Renal cortical epithelial cell (primary cell): ENCODE measurements at regions not wholly inside any gene's neighbourhood (a gene's known extent, or its start where the extent isn't known, plus 50 kb on each side); places are given as distances from the start of the nearest gene placed in this dataset.
"Not testable (repeated sequence)": the region's sequence is repeated elsewhere in the genome, so short reads cannot be mapped to it uniquely, and the experiment has no call there.

ENCODE experiments used
- DNase-seq: peaks from one replicate; pipeline ENCODE4 v3.0.0-alpha.2; 2011; ENCODE audit warnings: low read depth

DNA sequence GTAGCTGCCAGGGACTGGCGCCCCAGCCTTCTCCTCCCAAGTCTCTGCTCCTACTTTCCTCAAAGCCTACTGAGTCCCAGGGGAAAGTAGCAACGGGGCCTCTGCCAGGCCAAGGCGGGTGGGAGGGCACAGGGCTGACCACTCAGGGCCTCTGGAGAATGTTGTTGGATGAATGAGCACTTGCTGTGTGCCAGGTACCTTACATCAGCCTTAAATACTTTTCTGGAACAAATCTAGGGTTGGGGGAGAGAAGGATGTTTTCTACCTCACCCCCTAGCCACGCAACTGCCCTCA is 119.3 kb upstream of the ZBTB40 start:
- no peak for DNase-seq

DNA sequence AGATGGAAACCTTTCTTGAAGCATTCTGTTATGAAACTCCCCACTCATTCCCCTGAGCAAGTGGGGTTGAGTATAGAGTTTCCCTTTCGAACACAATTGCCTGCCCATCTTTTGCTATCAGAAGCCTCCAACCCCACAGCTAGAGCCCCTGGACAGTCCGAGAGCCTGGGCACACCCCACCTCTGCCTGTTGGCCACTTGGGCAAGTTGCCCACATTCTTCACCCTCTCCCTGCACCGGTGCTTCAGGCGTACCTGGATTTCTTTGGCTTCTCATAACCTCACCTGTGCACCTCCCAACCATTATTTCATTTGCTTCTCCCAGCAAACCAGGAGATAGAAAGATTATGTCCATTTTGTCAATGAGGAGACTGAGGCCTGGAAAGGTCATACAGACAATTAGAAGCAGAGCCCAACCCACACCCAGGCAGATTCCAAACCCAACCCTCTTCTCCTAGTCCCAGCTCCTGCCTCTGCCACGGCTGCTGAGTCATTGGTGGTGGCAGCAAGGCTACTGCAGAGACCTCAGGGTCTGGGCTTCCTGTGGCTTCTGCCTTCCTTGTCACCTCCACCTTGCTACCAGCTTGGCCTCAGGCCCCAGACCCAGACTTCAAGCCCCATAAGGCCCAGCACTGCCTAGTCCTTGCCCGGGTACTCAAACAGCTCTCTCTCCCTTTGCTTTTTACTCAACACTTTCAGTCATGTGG is 118.7 kb upstream of the ZBTB40 start:
- no peak for DNase-seq

DNA sequence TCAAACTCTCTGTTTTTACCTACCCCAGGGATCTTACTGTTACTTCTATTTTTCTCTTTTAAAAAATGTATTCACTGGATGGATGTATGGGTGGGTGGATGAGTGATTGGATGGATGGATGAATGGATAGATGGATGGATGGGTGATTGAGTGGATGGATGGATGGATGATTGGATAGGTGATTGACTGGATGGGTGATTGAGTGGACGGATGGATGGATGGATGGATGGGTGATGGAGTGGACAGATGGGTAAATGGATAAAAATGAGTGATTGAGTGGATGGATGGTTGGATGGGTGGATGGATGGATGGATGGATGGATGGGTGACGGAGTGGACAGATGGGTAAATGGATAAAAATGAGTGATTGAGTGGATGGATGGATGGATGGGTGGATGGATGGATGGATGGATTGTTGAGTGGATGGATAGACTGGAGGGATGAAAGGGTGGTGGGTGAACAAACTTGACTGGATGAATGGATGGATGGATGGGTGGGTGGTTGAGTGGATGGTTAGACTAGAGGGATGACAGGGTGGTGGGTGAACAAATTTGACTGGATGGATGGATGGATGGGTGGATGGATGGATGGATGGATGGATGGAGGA is 118.0 kb upstream of the ZBTB40 start:
- DNase-seq, result no peak

DNA sequence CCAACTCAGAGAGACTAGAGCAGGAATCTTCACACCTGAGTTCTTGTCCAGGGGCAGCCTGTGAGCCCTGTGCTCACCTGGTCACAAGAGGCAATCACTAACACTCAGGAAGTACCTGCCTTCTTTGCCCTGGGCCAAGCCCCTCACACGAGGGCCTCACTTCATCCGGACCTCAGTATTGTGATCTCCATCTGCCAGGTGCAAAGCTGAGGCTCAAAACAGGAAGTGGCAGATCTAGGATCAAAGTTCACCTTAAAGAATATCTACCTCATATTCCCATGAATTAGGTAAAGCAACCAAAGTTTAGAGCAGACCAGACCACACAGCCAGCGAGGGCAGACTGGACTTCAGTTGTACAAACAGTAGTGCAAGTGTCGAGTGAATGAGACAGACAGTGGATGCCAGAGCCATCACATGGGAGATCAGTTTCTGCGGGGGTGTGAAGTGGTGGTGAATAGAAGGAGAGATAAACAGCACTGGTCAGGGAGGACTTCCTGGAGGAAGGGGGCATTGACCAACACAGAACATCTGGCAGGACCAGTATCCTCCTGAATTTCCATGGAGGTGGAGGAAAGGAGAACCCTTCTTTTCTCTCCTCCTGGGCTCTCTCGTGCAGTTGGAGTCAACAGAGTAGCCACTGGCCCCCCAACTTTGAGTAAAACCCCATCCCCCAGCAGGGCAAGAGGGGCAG is 116.6 kb upstream of the ZBTB40 start:
- no peak for DNase-seq

DNA sequence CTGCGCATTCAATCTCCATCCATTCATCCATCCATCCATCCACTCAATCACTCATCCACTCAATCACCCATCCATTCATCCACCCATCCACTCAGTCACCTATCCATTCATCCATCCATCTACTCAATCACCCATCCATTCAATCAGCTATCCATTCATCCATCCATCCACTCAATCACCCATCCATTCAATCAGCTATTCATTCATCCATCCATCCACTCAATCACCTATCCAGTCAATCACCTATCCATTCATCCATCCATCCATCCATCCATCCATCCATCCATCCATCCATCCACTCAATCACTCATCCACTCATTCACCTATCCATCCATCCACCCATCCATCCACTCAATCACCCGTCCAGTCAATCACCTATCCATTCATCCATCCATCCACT is 115.4 kb upstream of the ZBTB40 start:
- not testable (repeated sequence) for DNase-seq

DNA sequence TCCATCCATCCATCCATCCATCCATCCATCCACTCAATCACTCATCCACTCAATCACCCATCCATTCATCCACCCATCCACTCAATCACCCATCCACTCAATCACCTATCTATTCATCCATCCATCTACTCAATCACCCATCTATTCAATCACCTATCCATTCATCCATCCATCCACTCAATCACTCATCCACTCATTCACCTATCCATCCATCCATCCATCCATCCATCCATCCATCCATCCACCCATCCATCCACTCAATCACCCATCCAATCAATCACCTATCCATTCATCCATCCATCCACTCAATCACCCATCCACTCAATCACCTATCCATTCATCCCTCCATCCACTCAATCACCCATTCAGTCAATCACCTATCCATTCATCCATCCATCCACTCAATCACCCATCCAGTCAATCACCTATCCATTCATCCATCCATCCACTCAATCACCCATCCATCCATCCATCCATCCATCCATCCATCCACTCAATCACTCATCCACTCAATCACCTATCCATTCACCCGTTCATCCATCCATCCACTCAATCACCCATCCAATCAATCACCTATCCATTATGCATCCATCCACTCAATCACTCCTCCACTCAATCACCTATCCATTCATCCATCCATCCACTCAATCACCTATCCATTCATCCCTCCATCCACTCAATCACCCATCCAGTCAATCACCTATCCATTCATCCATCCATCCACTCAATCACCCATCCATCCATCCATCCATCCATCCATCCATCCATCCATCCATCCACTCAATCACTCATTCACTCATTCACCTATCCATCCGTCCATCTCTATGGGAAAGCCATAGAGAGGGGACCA is 114.7 kb upstream of the ZBTB40 start:
- not testable (repeated sequence) for DNase-seq

DNA sequence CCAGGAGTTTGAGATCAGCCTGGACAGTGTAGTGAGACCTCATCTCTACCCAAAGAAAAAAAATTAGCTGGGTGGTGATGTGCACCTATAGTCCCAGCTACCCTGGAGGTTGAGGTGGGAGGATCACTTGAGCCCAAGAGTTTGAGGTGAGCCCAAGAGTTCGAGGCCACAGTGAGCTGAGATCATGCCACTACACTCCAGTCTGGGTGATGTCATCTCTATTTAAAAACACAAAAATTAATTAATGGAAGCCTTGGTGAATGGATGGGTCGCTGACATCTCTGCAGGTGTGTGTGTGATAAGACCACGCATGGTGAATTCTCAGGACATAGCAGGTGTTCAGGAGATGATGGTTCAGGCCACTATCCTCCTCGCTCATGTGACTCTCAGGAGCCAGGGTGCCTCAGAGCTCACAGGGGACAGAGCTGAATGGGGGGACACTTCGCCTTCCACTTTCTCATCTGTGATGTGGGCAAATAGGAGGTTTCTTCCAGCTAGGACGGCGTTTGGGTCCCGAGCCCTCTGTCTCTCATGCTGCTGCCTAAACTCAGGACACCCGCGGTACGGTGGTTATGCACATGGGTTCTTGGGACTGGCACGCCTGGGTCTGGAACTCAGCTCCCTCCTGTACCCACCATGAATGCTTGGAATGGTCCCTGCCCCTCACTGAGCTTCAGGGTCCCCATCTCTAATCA is 113.4 kb upstream of the ZBTB40 start:
- no peak for DNase-seq

DNA sequence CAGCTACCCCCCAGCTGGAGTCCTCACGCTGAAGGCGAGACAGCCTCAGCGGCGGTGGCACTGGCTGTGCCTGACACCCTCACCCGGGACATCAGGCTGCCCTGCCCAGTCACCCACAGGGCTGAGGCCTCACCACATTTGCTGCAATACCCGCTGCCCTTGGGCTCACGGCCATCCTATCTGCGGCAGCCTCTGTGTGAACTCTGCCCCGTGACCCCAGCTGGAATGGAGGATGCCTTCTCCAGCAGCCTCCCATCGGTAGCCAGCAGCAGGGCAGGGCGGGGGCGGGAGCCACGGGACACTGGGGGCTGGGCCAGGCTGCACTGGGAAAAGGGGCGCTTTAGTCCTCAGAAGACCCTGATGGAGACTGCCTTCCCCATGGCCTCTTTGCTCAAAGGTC is 112.4 kb upstream of the ZBTB40 start:
- DNase-seq, result no peak

DNA sequence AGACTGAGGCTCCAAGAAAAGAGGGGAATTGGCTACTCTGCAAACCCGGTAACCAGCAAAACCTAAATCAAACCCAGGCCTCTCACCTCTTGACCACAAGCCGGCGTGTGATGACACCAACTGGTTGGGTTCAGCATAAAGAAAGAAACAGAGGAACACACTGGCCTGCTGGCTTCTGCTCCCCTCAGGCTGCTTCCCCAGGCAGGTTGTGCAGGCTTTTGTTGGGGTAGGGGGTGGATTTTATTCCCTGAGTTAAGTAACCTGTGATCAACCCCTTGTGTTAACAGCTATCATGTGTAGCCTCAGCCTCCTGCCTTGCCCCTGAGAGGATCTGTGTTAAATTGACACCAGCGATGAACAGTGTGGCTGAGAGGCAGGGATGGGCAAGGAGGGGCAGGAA is 111.6 kb upstream of the ZBTB40 start:
- DNase-seq, result no peak

DNA sequence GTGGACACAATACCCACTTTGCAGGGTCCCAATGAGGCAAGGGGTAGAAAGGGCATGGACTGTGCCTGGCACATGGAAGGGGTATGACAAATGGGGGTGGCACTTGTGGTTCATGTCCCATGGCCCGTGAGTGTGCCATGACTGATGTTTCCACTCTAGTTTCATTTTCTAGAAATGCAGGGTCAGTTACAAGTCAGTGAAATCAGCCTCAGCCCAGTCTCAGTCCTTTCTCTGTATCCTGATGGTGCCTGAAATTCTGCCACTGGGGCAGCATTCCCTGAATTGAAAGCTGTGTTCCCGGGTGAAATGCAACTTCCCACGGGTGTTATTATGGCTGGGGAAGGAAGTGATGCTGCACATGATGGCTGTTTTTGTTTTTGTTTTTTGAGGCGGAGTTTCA is 110.8 kb upstream of the ZBTB40 start:
- no peak for DNase-seq

DNA sequence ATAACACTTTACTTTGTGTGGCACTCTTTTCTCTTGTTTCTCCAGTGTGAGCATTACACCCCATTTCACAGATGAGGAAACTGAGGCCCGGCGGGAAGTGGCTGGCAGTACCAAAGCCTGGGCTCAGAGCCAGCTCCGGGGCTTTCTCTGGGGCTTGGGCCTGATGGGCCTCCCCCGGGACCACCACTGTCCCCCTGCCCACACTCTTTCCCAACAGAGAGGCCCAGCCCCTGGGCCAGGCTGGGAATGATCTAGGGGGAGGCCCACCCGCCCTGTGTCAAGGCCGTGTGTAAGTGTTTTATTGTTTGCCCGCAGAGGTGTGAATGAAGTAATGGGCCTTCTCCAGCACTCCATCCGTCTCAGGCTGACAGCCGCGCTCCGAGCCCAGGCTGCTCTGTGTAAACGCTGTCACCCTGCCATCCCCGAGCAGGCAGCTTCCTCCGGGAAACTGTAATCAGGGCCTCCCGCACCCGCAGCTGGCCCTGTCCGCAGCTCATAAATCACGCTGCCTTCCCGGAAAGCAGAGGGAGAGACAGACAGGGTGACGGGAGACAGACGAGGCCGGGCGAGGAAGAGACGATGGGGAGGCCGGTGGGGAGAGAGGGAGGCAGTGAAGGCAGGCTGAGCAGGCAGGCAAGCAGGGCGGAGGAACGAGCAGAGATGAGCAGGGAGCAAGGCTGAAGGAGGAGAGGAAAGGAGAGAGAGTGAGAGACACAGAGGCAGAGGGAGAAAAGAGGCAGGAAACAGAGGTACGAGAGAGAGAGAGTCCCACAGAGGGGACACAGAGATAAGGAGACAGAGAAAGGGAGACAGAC is 109.7 kb upstream of the ZBTB40 start:
- no peak for DNase-seq

DNA sequence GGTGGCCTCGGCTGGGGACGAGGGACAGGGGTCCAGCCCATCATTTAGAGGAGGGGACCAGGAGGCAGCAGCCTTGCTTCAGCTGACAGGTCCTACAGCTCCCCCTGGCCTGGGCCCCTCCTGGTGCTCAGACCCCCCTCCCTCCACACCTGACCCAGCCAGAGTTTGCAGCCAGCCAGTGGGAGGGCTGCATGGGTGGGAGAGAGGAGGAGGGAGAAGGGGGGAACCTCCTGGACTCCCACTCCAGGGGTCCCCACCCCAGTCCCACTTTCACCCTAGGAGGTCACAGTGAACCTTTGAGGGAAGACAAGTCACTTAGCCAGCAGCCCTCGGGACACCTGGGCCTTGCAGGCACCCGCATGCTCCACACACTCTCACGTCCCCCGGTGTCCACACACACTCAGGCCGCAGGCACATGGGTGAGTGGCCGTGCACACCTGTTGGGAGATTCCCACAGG is 108.9 kb upstream of the ZBTB40 start:
- DNase-seq, result no peak

DNA sequence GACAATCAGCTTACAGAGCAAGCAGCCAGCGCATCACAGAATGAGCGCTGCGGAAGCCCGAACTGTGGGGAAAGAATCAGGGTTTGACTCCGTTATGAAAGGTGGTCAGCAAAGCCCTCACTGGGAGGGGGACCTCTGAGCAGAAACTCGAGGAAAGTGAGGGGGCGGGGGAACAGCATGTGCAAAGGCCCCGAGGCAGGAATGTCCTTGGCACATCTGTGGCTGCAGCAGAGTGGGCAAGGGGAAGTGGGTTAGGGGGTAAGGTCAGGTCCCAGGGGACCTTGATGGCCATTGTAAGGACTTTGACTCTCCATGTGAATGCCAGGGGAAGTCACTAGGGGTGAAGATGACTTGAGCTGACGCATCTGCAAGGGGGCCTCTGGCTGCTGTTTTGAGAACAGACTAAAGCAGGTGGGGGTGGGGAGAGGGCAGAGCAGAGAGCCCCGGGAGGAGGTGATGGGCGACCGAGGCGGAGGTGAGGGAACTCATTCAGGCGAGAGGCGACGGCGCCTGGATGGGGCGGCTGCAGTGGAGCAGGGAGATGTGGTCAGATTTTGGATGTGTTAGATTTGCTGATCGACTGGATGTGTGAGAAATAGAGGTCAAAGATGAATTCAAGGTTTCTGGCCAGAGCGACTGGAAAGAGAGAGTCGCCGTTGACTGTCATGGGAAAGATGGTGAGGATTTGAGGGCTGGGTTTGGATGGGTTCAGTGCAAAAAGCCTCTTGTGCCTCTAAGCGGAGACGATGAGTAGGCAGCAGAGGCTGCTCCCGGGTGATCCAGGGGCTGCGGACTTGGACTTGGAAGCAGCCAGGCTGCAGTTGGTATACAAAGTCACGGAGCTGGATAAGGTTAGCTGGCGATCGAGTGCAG is 108.0 kb upstream of the ZBTB40 start:
- DNase-seq, result no peak

DNA sequence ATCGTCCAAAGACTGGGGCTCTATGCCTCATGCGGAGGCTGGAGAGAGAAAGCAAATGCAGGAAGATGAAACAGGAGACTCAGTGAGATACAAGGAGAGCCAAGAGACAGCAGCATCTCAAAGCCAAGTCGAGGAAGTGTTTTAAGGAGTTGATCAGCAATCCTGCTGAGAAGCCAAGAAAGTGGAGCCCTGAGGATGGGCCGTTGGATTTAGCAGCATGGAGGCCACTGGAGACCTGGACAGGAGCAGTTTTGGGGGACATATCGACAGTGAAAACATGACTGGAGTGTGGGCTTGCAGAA is 107.4 kb upstream of the ZBTB40 start:
- DNase-seq, result no peak

DNA sequence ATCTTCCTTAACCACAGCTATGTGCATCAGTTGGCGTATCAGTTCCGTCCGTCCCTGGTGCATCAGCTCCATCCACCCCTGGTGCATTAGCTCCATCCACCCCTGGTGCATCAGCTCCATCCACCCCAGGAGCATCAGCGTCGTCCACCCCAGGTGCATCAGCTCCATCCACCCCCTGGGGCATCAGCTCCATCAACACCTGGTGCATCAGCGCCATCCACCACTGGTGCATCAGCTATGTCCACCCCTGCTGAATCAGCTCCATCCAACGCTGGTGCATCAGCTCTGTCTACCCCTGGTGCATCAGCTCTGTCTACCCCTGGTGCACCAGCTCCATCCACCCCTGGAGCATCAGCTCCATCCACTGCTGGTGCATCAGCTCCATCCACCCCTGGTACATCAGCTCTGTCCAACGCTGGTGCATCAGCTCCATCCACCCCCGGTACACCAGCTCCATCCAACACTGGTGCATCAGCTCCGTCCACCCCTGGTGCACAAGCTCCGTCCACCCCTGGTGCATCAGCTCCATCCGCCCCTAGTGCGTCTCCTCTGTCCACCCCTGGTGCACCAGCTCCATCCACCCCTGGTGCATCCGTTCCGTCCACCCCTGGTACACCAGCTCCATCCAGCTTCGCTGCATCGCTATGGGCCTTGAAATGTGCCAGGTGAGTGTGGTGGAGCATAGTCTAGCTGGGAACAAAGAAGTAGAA is 106.6 kb upstream of the ZBTB40 start:
- no peak for DNase-seq

DNA sequence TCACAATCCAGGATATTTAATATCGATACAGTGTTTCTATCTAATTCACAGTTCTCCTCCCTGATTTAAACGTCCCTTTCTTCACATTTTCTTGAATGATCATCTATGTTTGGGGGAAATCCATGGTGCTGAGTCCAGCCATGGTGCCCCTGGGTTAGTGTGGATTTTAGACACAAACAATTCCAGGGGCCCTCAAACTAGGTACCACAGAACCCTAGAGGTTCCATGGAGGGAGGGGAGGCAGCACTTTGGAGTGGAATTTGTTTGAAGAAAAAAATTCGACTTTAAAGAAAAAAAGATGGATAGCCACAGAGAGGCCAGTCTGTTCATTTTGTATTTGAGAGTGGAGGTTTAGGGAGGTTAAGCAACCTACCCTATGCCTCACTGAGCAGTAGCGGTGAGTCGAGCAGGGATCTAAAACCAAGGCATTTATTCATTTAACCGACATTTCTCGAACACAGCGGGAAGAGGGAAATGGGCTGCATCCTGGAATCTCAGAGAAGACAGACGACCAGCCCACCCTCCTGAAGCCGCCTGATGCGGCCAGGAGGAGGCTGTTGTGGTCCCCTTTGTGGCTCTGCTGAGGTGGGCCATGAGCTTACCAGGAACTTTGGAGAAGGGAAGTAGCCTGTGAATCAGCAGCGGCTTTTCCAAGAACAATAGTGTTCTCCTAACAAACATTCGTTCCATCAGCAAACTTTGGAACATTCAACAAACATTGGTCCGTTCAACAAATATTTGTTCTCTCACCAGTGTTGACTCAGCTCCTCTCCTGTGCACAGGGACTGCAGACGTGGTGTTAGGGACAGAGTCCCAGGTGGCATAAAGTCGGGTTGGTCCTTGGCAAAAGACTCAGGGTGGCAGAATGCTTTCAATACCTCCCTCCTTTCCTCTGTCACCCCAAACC is 103.5 kb upstream of the ZBTB40 start:
- DNase-seq, result no peak

DNA sequence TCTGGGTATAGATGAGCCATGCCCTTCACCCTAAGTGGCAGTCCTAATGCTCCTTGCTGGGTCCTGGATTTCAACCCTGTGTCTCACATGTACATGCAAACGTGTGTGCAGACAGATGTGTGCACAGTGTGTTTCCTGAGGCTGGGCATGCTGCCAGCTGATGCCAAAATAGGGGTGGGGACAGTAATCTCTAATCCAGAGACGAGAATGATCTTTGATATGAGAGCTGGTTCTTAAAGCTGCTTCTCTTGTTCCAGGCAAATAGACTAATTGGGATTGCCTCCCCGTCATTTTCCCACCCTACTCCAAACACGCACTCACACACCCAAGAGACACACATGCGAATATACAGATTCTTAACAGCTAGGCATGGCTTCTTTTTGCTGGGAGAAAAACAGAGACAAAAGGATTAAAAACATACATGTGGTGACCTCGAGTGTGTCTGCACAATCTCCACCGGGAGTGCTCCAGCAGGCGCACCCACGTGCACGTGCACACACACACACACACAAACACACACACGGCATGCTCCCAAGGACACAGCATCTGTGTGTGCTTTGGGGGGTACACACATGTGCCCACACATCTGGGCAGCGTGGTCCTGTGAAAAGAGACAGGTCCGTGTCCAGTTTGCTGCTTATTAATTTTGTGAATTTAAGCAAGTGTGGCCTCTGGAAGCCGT is 102.1 kb upstream of the ZBTB40 start:
- DNase-seq, result no peak
